ENCODE measurements at regions not wholly inside any gene's neighbourhood (a gene's known extent, or its start where the extent isn't known, plus 50 kb on each side); places are given as distances from the start of the nearest gene placed in this dataset.

GRCh38 chr11:26048271-26048670, 283.7 kb upstream of the ANO3 start:
- TF ChIP-seq, protein P1, sequence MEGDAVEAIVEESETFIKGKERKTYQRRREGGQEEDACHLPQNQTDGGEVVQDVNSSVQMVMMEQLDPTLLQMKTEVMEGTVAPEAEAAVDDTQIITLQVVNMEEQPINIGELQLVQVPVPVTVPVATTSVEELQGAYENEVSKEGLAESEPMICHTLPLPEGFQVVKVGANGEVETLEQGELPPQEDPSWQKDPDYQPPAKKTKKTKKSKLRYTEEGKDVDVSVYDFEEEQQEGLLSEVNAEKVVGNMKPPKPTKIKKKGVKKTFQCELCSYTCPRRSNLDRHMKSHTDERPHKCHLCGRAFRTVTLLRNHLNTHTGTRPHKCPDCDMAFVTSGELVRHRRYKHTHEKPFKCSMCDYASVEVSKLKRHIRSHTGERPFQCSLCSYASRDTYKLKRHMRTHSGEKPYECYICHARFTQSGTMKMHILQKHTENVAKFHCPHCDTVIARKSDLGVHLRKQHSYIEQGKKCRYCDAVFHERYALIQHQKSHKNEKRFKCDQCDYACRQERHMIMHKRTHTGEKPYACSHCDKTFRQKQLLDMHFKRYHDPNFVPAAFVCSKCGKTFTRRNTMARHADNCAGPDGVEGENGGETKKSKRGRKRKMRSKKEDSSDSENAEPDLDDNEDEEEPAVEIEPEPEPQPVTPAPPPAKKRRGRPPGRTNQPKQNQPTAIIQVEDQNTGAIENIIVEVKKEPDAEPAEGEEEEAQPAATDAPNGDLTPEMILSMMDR (IDR thresholded peaks at IDR 0.05) = no peak
- TF ChIP-seq POLR2A (IDR thresholded peaks at IDR 0.05) = no peak
